ENCODE measurements at regions not wholly inside any gene's neighbourhood (a gene's known extent, or its start where the extent isn't known, plus 50 kb on each side); places are given as distances from the start of the nearest gene placed in this dataset.

DNA sequence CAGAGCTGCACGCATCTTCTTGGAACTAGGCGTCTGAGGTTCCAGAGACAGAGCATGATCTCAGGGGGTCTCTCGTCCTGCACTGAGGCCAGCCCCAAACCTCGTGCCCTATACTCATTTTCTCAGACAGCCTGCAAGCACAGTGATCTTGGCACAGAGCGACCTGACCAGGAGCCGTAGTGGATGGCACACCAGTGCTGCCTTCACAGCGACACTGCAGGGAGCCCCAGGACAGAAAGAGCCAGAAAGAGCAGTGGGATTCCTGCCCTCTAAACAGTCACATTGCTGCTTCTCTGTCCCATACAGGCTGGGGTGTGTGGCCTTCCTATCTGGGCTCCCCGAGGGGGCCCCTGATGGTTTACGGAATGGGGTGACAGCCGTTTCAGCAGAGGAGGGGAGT lies 131.0 kb downstream of the RBFOX3 start:
- no peak for TF ChIP-seq GATA2 (IDR thresholded peaks at IDR 0.05; ENCODE audit: low read depth, low read length)
- no peak for TF ChIP-seq GATA3 (IDR thresholded peaks at IDR 0.05; ENCODE audit: low read depth, low read length)

All from SH-SY5Y (cell line).